GM21367 (cell line): ENCODE measurements at regions not wholly inside any gene's neighbourhood (a gene's known extent, or its start where the extent isn't known, plus 50 kb on each side); places are given as distances from the start of the nearest gene placed in this dataset.
A peak's percentile ranks its signal among the peaks of the same experiment; 100 is the strongest.

Source experiments
- ATAC-seq: cut with Tn5 transposase; IDR thresholded peaks from one replicate; pipeline ENCODE4 v1.9.1; 2021; ENCODE audit not compliant: unreplicated experiment

- no peak for ATAC-seq
Observed at GRCh38 chr13:58869566-58869965, 1238.0 kb downstream of the PCDH17 start.

- ATAC-seq = no peak
Observed at GRCh38 chr13:58876473-58876872, 1244.9 kb downstream of the PCDH17 start.

GRCh38 chr13:58879114-58879513 is 1247.6 kb downstream of the PCDH17 start:
- ATAC-seq = no peak

DNA sequence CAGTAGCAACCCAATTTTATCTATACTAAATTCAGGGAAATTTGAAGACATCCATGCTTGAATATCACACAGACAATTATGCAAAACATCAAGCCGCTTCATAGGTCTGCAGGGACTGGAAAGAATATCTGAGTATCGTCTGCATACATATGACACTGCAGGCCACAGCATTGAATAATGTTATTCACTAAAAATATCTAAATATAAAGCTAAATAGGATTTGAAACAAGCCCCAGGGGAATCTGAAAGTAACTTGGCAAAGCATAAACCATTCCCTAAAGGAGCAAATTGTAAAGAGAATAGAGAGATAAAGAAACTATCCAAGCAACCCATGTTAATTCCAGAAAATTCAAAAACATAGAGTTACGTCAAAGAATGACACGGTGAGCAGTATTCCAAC is 1251.0 kb downstream of the PCDH17 start:
- ATAC-seq = no peak

DNA sequence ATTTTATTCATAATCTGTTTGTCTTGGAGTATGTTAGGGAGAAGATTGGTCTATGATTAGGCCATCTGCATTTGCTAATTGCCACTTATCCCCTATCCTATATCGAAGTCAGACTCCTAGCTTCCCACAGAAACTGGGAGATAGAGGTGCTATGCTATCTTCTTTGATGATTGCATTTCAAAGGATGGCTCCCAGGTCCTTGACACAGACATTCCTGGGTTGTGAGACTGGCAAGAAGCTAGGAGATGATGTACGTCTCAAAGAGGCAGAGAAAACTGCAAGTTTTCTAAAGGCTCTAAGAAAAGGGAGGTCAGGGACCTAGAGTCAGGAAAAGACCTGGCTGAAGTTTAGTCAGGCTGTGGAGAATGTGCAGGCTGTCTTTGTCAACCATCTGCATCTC is 1251.9 kb downstream of the PCDH17 start:
- ATAC-seq = no peak

- ATAC-seq = no peak
Observed at GRCh38 chr13:58884353-58885209, 1253.0 kb downstream of the PCDH17 start.

DNA sequence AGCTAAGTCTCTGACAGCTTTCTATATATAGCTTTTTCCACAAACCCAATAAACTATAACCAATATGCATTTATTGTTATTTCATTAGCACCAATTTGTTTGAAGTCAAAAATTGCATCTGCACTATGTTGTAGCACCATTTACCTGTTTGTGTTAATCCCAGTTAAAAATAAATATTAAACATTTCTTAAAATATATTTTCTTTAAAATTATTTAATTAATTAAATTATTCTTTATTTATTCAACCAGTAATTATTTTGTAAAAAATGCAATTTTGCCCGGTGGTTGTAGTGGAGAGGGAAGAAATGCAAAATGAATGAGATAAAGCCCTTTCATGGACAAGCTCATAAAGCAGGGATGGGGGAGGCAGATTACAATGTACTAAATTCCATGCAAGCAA is 1257.9 kb downstream of the PCDH17 start:
- no peak for ATAC-seq

DNA sequence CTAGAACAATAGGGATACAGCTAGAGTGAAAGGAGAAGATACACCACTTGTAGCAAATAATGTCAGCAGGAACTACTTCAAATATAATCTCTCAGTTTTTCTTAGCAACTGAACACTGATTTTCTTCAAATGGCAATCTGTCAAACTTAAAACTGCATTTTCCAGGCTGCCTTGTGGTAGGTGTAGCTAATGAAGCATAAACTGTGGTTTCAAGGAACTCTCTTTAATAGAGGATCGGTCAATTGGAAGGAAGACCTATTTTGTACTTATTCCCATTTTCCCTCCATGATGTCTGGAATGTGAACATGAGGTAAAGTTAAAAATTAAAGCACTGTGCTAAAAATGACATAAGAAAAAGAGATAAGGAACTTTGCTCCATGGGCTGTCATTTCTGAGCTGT is 1261.9 kb downstream of the PCDH17 start:
- no peak for ATAC-seq

- ATAC-seq = no peak
Observed at GRCh38 chr13:58906329-58907007, 1257.3 kb downstream of the DIAPH3 start.

GRCh38 chr13:58907347-58907746 is 1256.4 kb downstream of the DIAPH3 start:
- no peak for ATAC-seq

- no peak for ATAC-seq
Observed at GRCh38 chr13:58908019-58908679, 1255.6 kb downstream of the DIAPH3 start.

DNA sequence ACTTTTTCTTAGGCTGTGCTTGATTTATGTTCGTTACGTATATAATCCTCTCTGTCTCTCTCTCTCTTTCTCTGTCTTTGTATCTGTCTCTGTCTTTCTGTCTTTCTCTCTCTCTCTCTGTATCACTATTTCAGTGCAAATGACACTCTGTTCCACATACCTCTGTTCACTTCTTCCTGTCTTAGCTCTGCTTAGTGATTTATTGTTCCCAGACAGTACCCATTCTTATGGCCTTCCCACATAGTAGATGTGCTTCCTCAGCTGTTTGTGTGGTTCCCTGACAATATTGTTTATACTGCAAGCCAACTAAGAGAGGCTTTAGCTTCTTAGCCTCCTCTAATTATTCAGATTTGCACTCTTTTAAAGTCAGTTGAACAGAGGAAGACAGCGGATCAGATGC is 1244.2 kb downstream of the DIAPH3 start:
- no peak for ATAC-seq

GRCh38 chr13:58921129-58921528 is 1242.6 kb downstream of the DIAPH3 start:
- ATAC-seq = no peak

GRCh38 chr13:58926858-58927257 is 1236.9 kb downstream of the DIAPH3 start:
- ATAC-seq = no peak

GRCh38 chr13:58933475-58933874 is 1230.3 kb downstream of the DIAPH3 start:
- no peak for ATAC-seq

- ATAC-seq = no peak
Observed at GRCh38 chr13:58935689-58936088, 1228.0 kb downstream of the DIAPH3 start.

- ATAC-seq = no peak
Observed at GRCh38 chr13:58946274-58946673, 1217.5 kb downstream of the DIAPH3 start.

DNA sequence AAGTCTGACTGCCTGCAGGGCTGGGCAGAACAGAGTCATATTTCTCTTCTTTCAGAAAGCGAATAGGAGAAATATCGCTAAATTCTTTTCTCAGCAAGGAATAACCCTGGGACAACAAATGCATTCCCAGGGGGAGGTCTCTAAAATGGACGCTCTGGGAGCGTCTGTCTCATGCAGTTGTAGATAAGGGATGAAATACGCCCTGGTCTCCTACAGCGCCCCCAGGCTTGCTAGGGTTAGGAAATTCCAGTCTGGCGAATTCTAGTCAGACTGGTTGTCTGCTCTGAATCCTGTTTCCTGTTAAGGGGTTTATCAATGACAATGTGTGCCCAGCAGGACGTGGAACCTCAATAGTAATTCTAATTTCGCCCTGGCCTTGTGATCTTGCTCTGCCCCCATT is 1214.1 kb downstream of the DIAPH3 start:
- no peak for ATAC-seq

GRCh38 chr13:58950911-58951310 is 1212.8 kb downstream of the DIAPH3 start:
- no peak for ATAC-seq

GRCh38 chr13:58953638-58954037 is 1210.1 kb downstream of the DIAPH3 start:
- ATAC-seq = peak; percentile 79

- ATAC-seq = no peak
Observed at GRCh38 chr13:58955546-58956385, 1208.0 kb downstream of the DIAPH3 start.
